Glutamatergic neuron (in vitro differentiated cells): ENCODE measurements at regions not wholly inside any gene's neighbourhood (a gene's known extent, or its start where the extent isn't known, plus 50 kb on each side); places are given as distances from the start of the nearest gene placed in this dataset.

Experiments used
- DNase-seq: peaks from one replicate; pipeline ENCODE4 v3.0.0; 2022
- H3K27ac Mint-ChIP-seq: one replicate; pipeline ENCODE4 v1.8.0; 2020; ENCODE audit warnings: mild to moderate bottlenecking, mixed read lengths, inconsistent platforms; ENCODE audit not compliant: unreplicated experiment
- H3K27me3 Mint-ChIP-seq: one replicate; pipeline ENCODE4 v1.8.0; 2020; ENCODE audit warnings: mild to moderate bottlenecking, moderate library complexity, mixed read lengths, inconsistent platforms; ENCODE audit not compliant: unreplicated experiment
- H3K36me3 Mint-ChIP-seq: one replicate; pipeline ENCODE4 v1.8.0; 2020; ENCODE audit warnings: mild to moderate bottlenecking, mixed read lengths, inconsistent platforms; ENCODE audit not compliant: unreplicated experiment
- H3K4me1 Mint-ChIP-seq: one replicate; pipeline ENCODE4 v1.8.0; 2020; ENCODE audit warnings: mild to moderate bottlenecking, low read depth, mixed read lengths, inconsistent platforms; ENCODE audit not compliant: unreplicated experiment
- H3K4me3 Mint-ChIP-seq: one replicate; pipeline ENCODE4 v1.8.0; 2020; ENCODE audit warnings: mild to moderate bottlenecking, mixed read lengths, inconsistent platforms; ENCODE audit not compliant: unreplicated experiment
- H3K9me3 Mint-ChIP-seq: one replicate; pipeline ENCODE4 v1.8.0; 2020; ENCODE audit warnings: mild to moderate bottlenecking, moderate library complexity, mixed read lengths, inconsistent platforms; ENCODE audit not compliant: unreplicated experiment
- CTCF ChIP-seq: fragments of 200-600 bp; sonication (generic); IDR thresholded peaks from one replicate; pipeline ENCODE4 v1.5.0; 2021; ENCODE audit not compliant: partially characterized antibody, unreplicated experiment

- Mint-ChIP-seq H3K27me3 (peaks cover 6% of the 10 kb centered on the region), H3K27ac (peak overlapping the region; percentile 63), H3K4me1 (peaks cover 12% of the 10 kb centered on the region), H3K36me3 (no peaks in the 10 kb centered on the region), H3K9me3 (peaks cover 10% of the 10 kb centered on the region), H3K4me3 (no peak overlapping the region)
- no peak for TF ChIP-seq CTCF
- no peak for DNase-seq
These were observed 326.4 kb downstream of the NUAK1 start for GRCh38 chr12:105812366-105812765.

GRCh38 chr12:105813201-105813600 lies 325.6 kb downstream of the NUAK1 start:
- H3K27me3 Mint-ChIP-seq: peaks cover 6% of the 10 kb centered on the region
- no peaks in the 10 kb centered on the region for H3K36me3 Mint-ChIP-seq
- H3K4me3 Mint-ChIP-seq: no peak overlapping the region
- TF ChIP-seq CTCF: no peak
- peaks cover 10% of the 10 kb centered on the region for H3K9me3 Mint-ChIP-seq
- no peak for DNase-seq
- H3K27ac Mint-ChIP-seq: peak overlapping the region; percentile 63
- H3K4me1 Mint-ChIP-seq: peaks cover 12% of the 10 kb centered on the region

GRCh38 chr12:105814283-105814682 lies 324.5 kb downstream of the NUAK1 start:
- peak; percentile 51 for DNase-seq
- H3K36me3 Mint-ChIP-seq: no peaks in the 10 kb centered on the region
- H3K27me3 Mint-ChIP-seq: peaks cover 6% of the 10 kb centered on the region
- TF ChIP-seq CTCF: no peak
- no peak overlapping the region for H3K4me3 Mint-ChIP-seq
- H3K9me3 Mint-ChIP-seq: peaks cover 10% of the 10 kb centered on the region
- peaks cover 12% of the 10 kb centered on the region for H3K4me1 Mint-ChIP-seq
- peak overlapping the region; percentile 57 for H3K27ac Mint-ChIP-seq

- no peaks in the 10 kb centered on the region for H3K36me3 Mint-ChIP-seq
- no peak overlapping the region for H3K4me3 Mint-ChIP-seq
- no peak for TF ChIP-seq CTCF
- no peak for DNase-seq
- H3K27me3 Mint-ChIP-seq: no peaks in the 10 kb centered on the region
- no peak overlapping the region for H3K27ac Mint-ChIP-seq
- H3K4me1 Mint-ChIP-seq: no peaks in the 10 kb centered on the region
- no peaks in the 10 kb centered on the region for H3K9me3 Mint-ChIP-seq
These were observed 319.2 kb downstream of the NUAK1 start for GRCh38 chr12:105819549-105819948.

- Mint-ChIP-seq H3K27me3 (no peaks in the 10 kb centered on the region), H3K36me3 (no peaks in the 10 kb centered on the region), H3K27ac (no peak overlapping the region), H3K9me3 (no peaks in the 10 kb centered on the region), H3K4me1 (no peaks in the 10 kb centered on the region), H3K4me3 (no peak overlapping the region)
- no peak for DNase-seq
- TF ChIP-seq CTCF: no peak
These were observed 318.2 kb downstream of the NUAK1 start for GRCh38 chr12:105820429-105821125.
